Ovary (tissue), 7 donors: ENCODE measurements at regions not wholly inside any gene's neighbourhood (a gene's known extent, or its start where the extent isn't known, plus 50 kb on each side); places are given as distances from the start of the nearest gene placed in this dataset.

Experiments used
- DNase-seq, 5 donors: peaks; one replicate each; pipeline ENCODE4 v3.0.0-alpha.2; 2019 to 2020
- H3K27ac ChIP-seq, 2 donors: fragments of 200-600 bp; one replicate each; pipeline versions ENCODE4 v1.5.1 to v1.8.0; 2019 to 2022
- H3K27me3 ChIP-seq: fragments of 200-600 bp; one replicate; pipeline ENCODE4 v1.8.0; 2022
- H3K36me3 ChIP-seq: fragments of 200-600 bp; sonication (generic); one replicate; pipeline ENCODE4 v1.5.1; 2019
- H3K4me1 ChIP-seq: one replicate; pipeline ENCODE4 v1.8.1; 2013; ENCODE audit warnings: mild to moderate bottlenecking, moderate library complexity; ENCODE audit not compliant: insufficient read depth
- H3K4me3 ChIP-seq: fragments of 200-600 bp; sonication (generic); one replicate; pipeline ENCODE4 v1.5.1; 2017
- H3K9me3 ChIP-seq, 2 donors: fragments of 200-600 bp in 1 of 2; sonication (generic) in 1 of 2; one replicate each; pipeline versions ENCODE4 v1.5.1 to v1.8.1; 2013 to 2019; ENCODE audit warnings: mild to moderate bottlenecking in 1 of 2, moderate library complexity in 1 of 2
- CTCF ChIP-seq, 3 donors: fragments of 450-650 bp in 2 of 3; fragments of 200-600 bp in 1 of 3; IDR thresholded peaks; one replicate each; pipeline versions ENCODE4 v1.5.1 to v1.8.0; 2016 to 2022; ENCODE audit warnings: antibody characterized with exemption in 3 of 3, mild to moderate bottlenecking in 1 of 3
- EP300 ChIP-seq: sonication (generic); formaldehyde crosslinking; IDR thresholded peaks from one replicate; pipeline ENCODE4 v1.6.1; 2017; ENCODE audit warnings: antibody characterized with exemption
- POLR2A ChIP-seq: fragments of 450-650 bp; IDR thresholded peaks from one replicate; pipeline ENCODE4 v1.6.1; 2017; ENCODE audit warnings: antibody characterized with exemption, mild to moderate bottlenecking, moderate library complexity
- WGBS, 3 donors: extraction: QIAGEN DNeasy Blood & Tissue Kit in 1 of 3; methylation state at CpG; one replicate each; pipeline versions ENCODE4 v1.1.5 to v1.1.7; 2013 to 2017; 5-methylcytosine and 5-hydroxymethylcytosine counted together
- intact Hi-C, 4 donors: fragments of 100-400 bp; cut with DNase I; formaldehyde crosslinking; loops; one replicate each; pipeline versions ENCODE4 v1.11.0 to v1.15.1; 2022 to 2023
- donor health status: DM: no; HTN: no; CAD: no; lungs with moderate emphysema.
- donor health status: DM: no; HTN: no; CAD: no.
- donor health status: Bipolar disorder and iron deficiency.
- donor health status: DM: no; HTN: no; CAD: no.
- donor health status: DM: yes; HTN: yes; CAD: no.

GRCh38 chr7:149714081-149714909 is 59.1 kb downstream of the ZNF467 start:
- Histone ChIP-seq H3K36me3 (no peaks in the 10 kb centered on the region), H3K9me3 (peaks cover 0 to 3% of the 10 kb centered on the region in 2 donors), H3K4me3 (peak overlapping the region; percentile 56), H3K4me1 (peaks cover 6% of the 10 kb centered on the region), H3K27me3 (no peaks in the 10 kb centered on the region), H3K27ac (peak overlapping the region in 1 of 2 donors; percentile 70)
- intact Hi-C loops = loop anchor here in 1 of 4 donors (10.0 kb wide), 1 partner anchor 559 kb away; no protein-coding TSS in a partner anchor
- TF ChIP-seq POLR2A = no peak
- TF ChIP-seq EP300 = no peak
- no peak for TF ChIP-seq CTCF (IDR thresholded peaks at IDR 0.05)
- 2 to 4% (median 4%) methylated on average over 57 to 88 of the region's 88 CpGs for WGBS, 3 donors
- DNase-seq = peak; percentile 91 to 95 (median 94)

GRCh38 chr7:149713731-149714068 is 59.7 kb downstream of the ZNF467 start:
- Histone ChIP-seq H3K27ac (no peak overlapping the region), H3K4me1 (peaks cover 6% of the 10 kb centered on the region), H3K9me3 (peaks cover 0 to 3% of the 10 kb centered on the region in 2 donors), H3K27me3 (no peaks in the 10 kb centered on the region), H3K36me3 (no peaks in the 10 kb centered on the region), H3K4me3 (peak overlapping the region; percentile 56)
- intact Hi-C loops = loop anchor here in 1 of 4 donors (10.0 kb wide), 1 partner anchor 559 kb away; no protein-coding TSS in a partner anchor
- no peak for TF ChIP-seq EP300
- TF ChIP-seq POLR2A = no peak
- TF ChIP-seq CTCF (IDR thresholded peaks at IDR 0.05) = no peak
- DNase-seq = peak in 2 of 5 donors; percentile 48 to 59
- WGBS, 3 donors = 61 to 80% (median 73%) methylated on average over 26 of the region's 26 CpGs

GRCh38 chr7:149713061-149713730 is 60.2 kb downstream of the ZNF467 start:
- intact Hi-C loops = loop anchor here in 1 of 4 donors (10.0 kb wide), 1 partner anchor 558 kb away; no protein-coding TSS in a partner anchor
- H3K9me3 ChIP-seq = peaks cover 0 to 3% of the 10 kb centered on the region in 2 donors
- no peaks in the 10 kb centered on the region for H3K36me3 ChIP-seq
- peaks cover 6% of the 10 kb centered on the region for H3K4me1 ChIP-seq
- no peak for DNase-seq
- TF ChIP-seq EP300 = no peak
- no peak for TF ChIP-seq POLR2A
- no peak for TF ChIP-seq CTCF (IDR thresholded peaks at IDR 0.05)
- H3K27ac ChIP-seq = no peak overlapping the region
- no peaks in the 10 kb centered on the region for H3K27me3 ChIP-seq
- no peak overlapping the region for H3K4me3 ChIP-seq
- WGBS, 3 donors = 82 to 92% (median 86%) methylated on average over 16 of the region's 16 CpGs

GRCh38 chr7:149708026-149708425 is 65.4 kb downstream of the ZNF467 start:
- Histone ChIP-seq H3K36me3 (no peaks in the 10 kb centered on the region), H3K9me3 (peaks cover 0 to 3% of the 10 kb centered on the region in 2 donors), H3K27me3 (no peaks in the 10 kb centered on the region), H3K27ac (no peak overlapping the region), H3K4me3 (no peak overlapping the region), H3K4me1 (no peaks in the 10 kb centered on the region)
- no peak for DNase-seq
- intact Hi-C loops = no loop called here
- no peak for TF ChIP-seq POLR2A
- no peak for TF ChIP-seq CTCF (IDR thresholded peaks at IDR 0.05)
- no peak for TF ChIP-seq EP300
- 92 to 97% (median 94%) methylated on average over 7 of the region's 7 CpGs for WGBS, 3 donors
